ENCODE measurements at regions not wholly inside any gene's neighbourhood (a gene's known extent, or its start where the extent isn't known, plus 50 kb on each side); places are given as distances from the start of the nearest gene placed in this dataset.

- Histone ChIP-seq H3K4me3 (ENCODE audit: low read length) (no peak overlapping the region), H3K27me3 (ENCODE audit: insufficient read depth, low read length) (no peaks in the 10 kb centered on the region), H3K4me1 (ENCODE audit: insufficient read depth, low read length) (peaks cover 9% of the 10 kb centered on the region), H3K9me3 (ENCODE audit: insufficient read depth, low read depth, low read length) (peaks cover 16% of the 10 kb centered on the region), H3K9ac (ENCODE audit: low read depth, low read length) (no peak overlapping the region), H3K36me3 (ENCODE audit: insufficient read depth, low read length) (0 out of 2 replicates have a peak, but pooled peaks cover 4% of the 10 kb centered on the region), H3K27ac (ENCODE audit: low read depth, low read length) (no peak overlapping the region)
- over 99% methylated on average over 3 of the region's 3 CpGs for WGBS
These were observed 111.3 kb downstream of the MFAP3L start for GRCh38 chr4:169914866-169915265.

GRCh38 chr4:169912996-169913395 is 113.2 kb downstream of the MFAP3L start:
- Histone ChIP-seq H3K36me3 (ENCODE audit: insufficient read depth, low read length) (0 out of 2 replicates have a peak, but pooled peaks cover 4% of the 10 kb centered on the region), H3K4me1 (ENCODE audit: insufficient read depth, low read length) (no peaks in the 10 kb centered on the region), H3K9ac (ENCODE audit: low read depth, low read length) (no peak overlapping the region), H3K9me3 (ENCODE audit: insufficient read depth, low read depth, low read length) (peaks cover 14% of the 10 kb centered on the region), H3K4me3 (ENCODE audit: low read length) (no peak overlapping the region), H3K27ac (ENCODE audit: low read depth, low read length) (no peak overlapping the region), H3K27me3 (ENCODE audit: insufficient read depth, low read length) (no peaks in the 10 kb centered on the region)
- WGBS: 95% methylated on average over 3 of the region's 3 CpGs

DNA sequence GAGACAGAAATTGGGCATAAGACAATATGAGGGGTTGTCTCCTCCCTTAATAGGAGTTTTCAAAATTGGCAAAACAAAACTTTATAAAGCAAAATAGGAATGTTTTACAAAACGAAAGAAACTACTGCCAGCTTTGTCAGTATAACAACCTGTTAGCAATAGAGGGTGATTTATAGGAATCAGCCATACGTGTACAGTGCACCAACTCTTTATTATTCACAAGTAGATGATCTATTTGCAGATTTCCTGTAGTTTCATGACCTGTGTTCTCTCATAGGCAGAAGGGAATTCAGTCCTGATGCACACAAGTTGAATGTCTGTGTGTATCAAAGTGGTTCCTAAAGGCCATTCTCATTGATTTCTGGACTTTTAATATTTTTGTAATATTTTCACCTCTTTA is 116.3 kb downstream of the MFAP3L start:
- 85% methylated on average over 2 of the region's 2 CpGs for WGBS
- Histone ChIP-seq H3K9ac (ENCODE audit: low read depth, low read length) (no peak overlapping the region), H3K4me1 (ENCODE audit: insufficient read depth, low read length) (no peaks in the 10 kb centered on the region), H3K27ac (ENCODE audit: low read depth, low read length) (no peak overlapping the region), H3K36me3 (ENCODE audit: insufficient read depth, low read length) (no peaks in the 10 kb centered on the region), H3K9me3 (ENCODE audit: insufficient read depth, low read depth, low read length) (no peaks in the 10 kb centered on the region), H3K27me3 (ENCODE audit: insufficient read depth, low read length) (no peaks in the 10 kb centered on the region), H3K4me3 (ENCODE audit: low read length) (no peak overlapping the region)

GRCh38 chr4:169909479-169909878 is 116.7 kb downstream of the MFAP3L start:
- 89% methylated on average over 9 of the region's 9 CpGs for WGBS
- no peak overlapping the region for H3K27ac ChIP-seq (ENCODE audit: low read depth, low read length)
- no peak overlapping the region for H3K4me3 ChIP-seq (ENCODE audit: low read length)
- no peak overlapping the region for H3K9ac ChIP-seq (ENCODE audit: low read depth, low read length)
- no peaks in the 10 kb centered on the region for H3K4me1 ChIP-seq (ENCODE audit: insufficient read depth, low read length)
- no peaks in the 10 kb centered on the region for H3K36me3 ChIP-seq (ENCODE audit: insufficient read depth, low read length)
- no peaks in the 10 kb centered on the region for H3K9me3 ChIP-seq (ENCODE audit: insufficient read depth, low read depth, low read length)
- H3K27me3 ChIP-seq (ENCODE audit: insufficient read depth, low read length): no peaks in the 10 kb centered on the region

DNA sequence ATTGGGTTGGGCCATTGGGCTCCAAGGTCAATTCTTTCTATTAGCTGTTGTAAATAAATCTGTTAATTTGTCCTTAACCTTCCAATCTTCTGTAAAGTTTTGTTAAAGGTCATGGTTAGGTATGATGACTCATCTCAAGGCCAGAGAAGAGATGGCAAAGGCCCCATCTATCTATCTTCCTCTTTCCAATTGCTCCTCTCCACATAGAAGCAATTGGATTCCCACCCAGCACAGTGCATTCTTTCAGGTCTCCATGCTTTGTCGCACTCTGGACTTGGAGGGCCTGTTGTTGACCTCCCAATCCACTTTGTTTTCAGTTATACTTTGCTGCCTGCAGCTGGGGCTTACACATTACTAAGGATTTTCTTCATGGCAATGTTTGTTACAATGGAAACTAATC is 118.5 kb downstream of the MFAP3L start:
- H3K9me3 ChIP-seq (ENCODE audit: insufficient read depth, low read depth, low read length): no peaks in the 10 kb centered on the region
- no peak overlapping the region for H3K4me3 ChIP-seq (ENCODE audit: low read length)
- WGBS: 95% methylated on average over 1 of the region's 1 CpG
- no peaks in the 10 kb centered on the region for H3K4me1 ChIP-seq (ENCODE audit: insufficient read depth, low read length)
- H3K36me3 ChIP-seq (ENCODE audit: insufficient read depth, low read length): no peaks in the 10 kb centered on the region
- H3K27ac ChIP-seq (ENCODE audit: low read depth, low read length): no peak overlapping the region
- H3K9ac ChIP-seq (ENCODE audit: low read depth, low read length): no peak overlapping the region
- H3K27me3 ChIP-seq (ENCODE audit: insufficient read depth, low read length): no peaks in the 10 kb centered on the region

- no peak overlapping the region for H3K9ac ChIP-seq (ENCODE audit: low read depth, low read length)
- no peaks in the 10 kb centered on the region for H3K36me3 ChIP-seq (ENCODE audit: insufficient read depth, low read length)
- no peak overlapping the region for H3K27ac ChIP-seq (ENCODE audit: low read depth, low read length)
- H3K4me1 ChIP-seq (ENCODE audit: insufficient read depth, low read length): no peaks in the 10 kb centered on the region
- H3K27me3 ChIP-seq (ENCODE audit: insufficient read depth, low read length): no peaks in the 10 kb centered on the region
- no peaks in the 10 kb centered on the region for H3K9me3 ChIP-seq (ENCODE audit: insufficient read depth, low read depth, low read length)
- no peak overlapping the region for H3K4me3 ChIP-seq (ENCODE audit: low read length)
- 84% methylated on average over 1 of the region's 1 CpG for WGBS
These were observed 119.4 kb downstream of the MFAP3L start for GRCh38 chr4:169906821-169907220.

GRCh38 chr4:169906104-169906503 is 120.1 kb downstream of the MFAP3L start:
- no peaks in the 10 kb centered on the region for H3K9me3 ChIP-seq (ENCODE audit: insufficient read depth, low read depth, low read length)
- H3K9ac ChIP-seq (ENCODE audit: low read depth, low read length): no peak overlapping the region
- H3K4me1 ChIP-seq (ENCODE audit: insufficient read depth, low read length): no peaks in the 10 kb centered on the region
- no peaks in the 10 kb centered on the region for H3K27me3 ChIP-seq (ENCODE audit: insufficient read depth, low read length)
- no peaks in the 10 kb centered on the region for H3K36me3 ChIP-seq (ENCODE audit: insufficient read depth, low read length)
- WGBS: 93% methylated on average over 2 of the region's 2 CpGs
- H3K27ac ChIP-seq (ENCODE audit: low read depth, low read length): no peak overlapping the region
- H3K4me3 ChIP-seq (ENCODE audit: low read length): no peak overlapping the region

DNA sequence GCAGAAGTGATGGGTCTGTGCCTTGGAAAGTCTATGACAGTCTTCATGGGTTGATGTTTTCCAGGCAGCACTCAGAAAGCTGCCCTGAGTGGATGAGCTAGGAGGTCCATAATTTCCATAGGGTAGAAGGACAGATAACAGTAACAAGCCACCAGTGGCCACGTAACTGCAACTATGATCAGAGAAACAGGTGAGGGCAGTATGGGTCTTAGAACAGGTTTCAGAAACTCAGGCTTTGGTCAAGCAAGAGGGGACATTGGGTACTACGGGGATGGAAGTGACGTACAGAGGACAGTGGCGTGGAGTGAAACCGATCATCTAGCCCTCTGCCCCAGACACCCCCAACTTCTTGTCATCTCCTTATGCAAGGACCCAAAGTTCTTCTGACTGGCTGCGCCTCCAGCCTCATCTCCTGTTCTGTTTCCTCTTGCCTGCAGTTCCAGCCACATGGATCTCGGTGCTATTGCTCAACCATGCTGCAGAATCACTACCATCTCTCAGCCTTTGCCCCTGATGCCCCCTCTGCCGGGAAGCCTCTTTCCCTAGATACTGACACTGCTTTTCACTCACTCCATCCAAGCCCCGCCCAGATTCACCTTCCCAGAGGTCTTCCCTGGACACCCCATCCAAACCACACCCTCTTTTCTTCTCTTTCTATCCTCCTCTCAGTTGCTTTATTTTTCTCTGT is 123.4 kb downstream of the MFAP3L start:
- Histone ChIP-seq H3K9ac (ENCODE audit: low read depth, low read length) (no peak overlapping the region), H3K9me3 (ENCODE audit: insufficient read depth, low read depth, low read length) (no peaks in the 10 kb centered on the region), H3K4me3 (ENCODE audit: low read length) (no peak overlapping the region), H3K27me3 (ENCODE audit: insufficient read depth, low read length) (no peaks in the 10 kb centered on the region), H3K27ac (ENCODE audit: low read depth, low read length) (no peak overlapping the region), H3K36me3 (ENCODE audit: insufficient read depth, low read length) (no peaks in the 10 kb centered on the region), H3K4me1 (ENCODE audit: insufficient read depth, low read length) (peaks cover 3% of the 10 kb centered on the region; the same call in 1 of the 2 replicates)
- 91% methylated on average over 9 of the region's 9 CpGs for WGBS

DNA sequence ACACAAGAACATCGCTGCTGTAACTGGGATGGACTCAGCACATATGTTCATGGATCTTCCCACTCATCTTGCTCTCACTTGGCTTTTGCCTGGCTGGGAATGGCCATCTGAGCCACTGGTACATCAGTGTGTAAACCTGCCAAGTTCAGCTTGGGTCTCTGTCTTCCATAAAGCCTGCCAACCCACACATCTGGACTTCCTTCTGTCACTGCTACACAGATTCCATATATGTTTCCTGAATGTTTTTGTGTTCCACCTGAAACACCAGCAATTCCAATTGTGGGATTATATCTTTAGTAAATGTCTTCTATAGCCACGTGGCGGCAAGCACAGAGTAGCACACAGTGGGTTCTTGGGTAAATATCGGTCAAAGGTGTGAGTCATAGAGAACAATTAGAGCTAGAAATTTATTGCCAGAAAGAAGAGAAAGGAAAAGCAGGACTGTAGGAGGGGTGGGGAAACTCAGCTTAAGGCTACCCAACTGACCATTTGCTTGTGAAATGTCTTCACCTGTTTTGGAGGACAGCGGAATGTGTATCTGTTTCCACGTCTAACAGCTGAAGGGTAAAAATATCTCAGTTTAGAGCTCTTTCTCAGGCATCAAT is 125.9 kb downstream of the MFAP3L start:
- 97% methylated on average over 6 of the region's 6 CpGs for WGBS
- Histone ChIP-seq H3K36me3 (ENCODE audit: insufficient read depth, low read length) (no peaks in the 10 kb centered on the region), H3K4me1 (ENCODE audit: insufficient read depth, low read length) (peaks cover 3% of the 10 kb centered on the region; the same call in 1 of the 2 replicates), H3K27me3 (ENCODE audit: insufficient read depth, low read length) (no peaks in the 10 kb centered on the region), H3K4me3 (ENCODE audit: low read length) (no peak overlapping the region), H3K9ac (ENCODE audit: low read depth, low read length) (no peak overlapping the region), H3K9me3 (ENCODE audit: insufficient read depth, low read depth, low read length) (no peaks in the 10 kb centered on the region), H3K27ac (ENCODE audit: low read depth, low read length) (no peak overlapping the region)

- WGBS: 93% methylated on average over 2 of the region's 2 CpGs
- Histone ChIP-seq H3K9ac (ENCODE audit: low read depth, low read length) (no peak overlapping the region), H3K36me3 (ENCODE audit: insufficient read depth, low read length) (no peaks in the 10 kb centered on the region), H3K27ac (ENCODE audit: low read depth, low read length) (no peak overlapping the region), H3K9me3 (ENCODE audit: insufficient read depth, low read depth, low read length) (no peaks in the 10 kb centered on the region), H3K4me1 (ENCODE audit: insufficient read depth, low read length) (peaks cover 3% of the 10 kb centered on the region; the same call in 1 of the 2 replicates), H3K27me3 (ENCODE audit: insufficient read depth, low read length) (no peaks in the 10 kb centered on the region), H3K4me3 (ENCODE audit: low read length) (no peak overlapping the region)
These were observed 126.9 kb downstream of the MFAP3L start for GRCh38 chr4:169899295-169899694.

DNA sequence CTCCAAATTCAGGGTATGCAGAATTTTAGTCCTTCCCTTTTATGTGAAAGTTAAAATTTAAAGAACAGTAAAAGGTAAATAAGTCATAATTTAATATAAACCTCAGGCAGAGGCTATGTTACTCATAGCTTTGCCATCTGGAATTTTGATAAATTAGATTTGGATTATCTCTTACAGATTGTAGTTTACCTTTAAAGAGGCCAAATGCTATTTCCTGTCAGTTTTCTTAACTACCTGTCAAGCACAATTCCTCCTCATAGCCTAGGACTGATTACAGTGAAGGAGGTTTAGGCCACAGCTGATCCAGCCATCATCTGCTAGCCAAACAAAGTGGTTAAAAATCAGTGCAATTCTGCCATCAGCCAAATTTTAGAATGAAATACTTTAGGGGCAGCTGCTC is 128.1 kb downstream of the MFAP3L start:
- no peaks in the 10 kb centered on the region for H3K9me3 ChIP-seq (ENCODE audit: insufficient read depth, low read depth, low read length)
- no peaks in the 10 kb centered on the region for H3K27me3 ChIP-seq (ENCODE audit: insufficient read depth, low read length)
- no peak overlapping the region for H3K9ac ChIP-seq (ENCODE audit: low read depth, low read length)
- H3K27ac ChIP-seq (ENCODE audit: low read depth, low read length): no peak overlapping the region
- H3K4me1 ChIP-seq (ENCODE audit: insufficient read depth, low read length): peaks cover 3% of the 10 kb centered on the region; the same call in 1 of the 2 replicates
- no peaks in the 10 kb centered on the region for H3K36me3 ChIP-seq (ENCODE audit: insufficient read depth, low read length)
- H3K4me3 ChIP-seq (ENCODE audit: low read length): no peak overlapping the region

All from HUES64 (cell line).